SKM-1 treated with dmso at 0.1 percent for 144 hours (cell line): ENCODE measurements at regions not wholly inside any gene's neighbourhood (a gene's known extent, or its start where the extent isn't known, plus 50 kb on each side); places are given as distances from the start of the nearest gene placed in this dataset.
"Not testable (repeated sequence)": the region's sequence is repeated elsewhere in the genome, so short reads cannot be mapped to it uniquely, and the experiment has no call there.

ENCODE experiments used
- DNase-seq: peaks from one replicate; lab custom pipeline; 2025; ENCODE audit not compliant: unreplicated experiment; lab: John Stamatoyannopoulos, UW

DNA sequence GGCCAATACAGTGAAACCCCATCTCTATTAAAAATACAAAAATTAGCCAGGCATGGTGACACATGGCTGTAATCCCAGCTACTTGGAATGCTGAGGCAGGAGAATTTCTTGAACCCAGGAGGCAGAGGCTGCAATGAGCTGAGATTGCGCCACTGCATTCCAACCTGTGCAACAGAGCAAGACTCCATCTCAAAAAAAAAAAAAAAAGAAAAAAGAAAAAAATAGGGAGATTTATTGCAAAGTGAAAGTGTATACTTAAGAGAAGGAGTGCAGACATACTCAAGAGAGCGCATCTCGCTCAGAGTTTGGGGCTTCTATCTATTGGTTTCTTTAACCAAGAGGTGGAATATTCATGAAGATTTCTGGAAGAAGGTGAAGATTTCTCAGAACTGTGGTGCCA, 708.4 kb downstream of the XPNPEP1 start:
- not testable (repeated sequence) for DNase-seq

DNA sequence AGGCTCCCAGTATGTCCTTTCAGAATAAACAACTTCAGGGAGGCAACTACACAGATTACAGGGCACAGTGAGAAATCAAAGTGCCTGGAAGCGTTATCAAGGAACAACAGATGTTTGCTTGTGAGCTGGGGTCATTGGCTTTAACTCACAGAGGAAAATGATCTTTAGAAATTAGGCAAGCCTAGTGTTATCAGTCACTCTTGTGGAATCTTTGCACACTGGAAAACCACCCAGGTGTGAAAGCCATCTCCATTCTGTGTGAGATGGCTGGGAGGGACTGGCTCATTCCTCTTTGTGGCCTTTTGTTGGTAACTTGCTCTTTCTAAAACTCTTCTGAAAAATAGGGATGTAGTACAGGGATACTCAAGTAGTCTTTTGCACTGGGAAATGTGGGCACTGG, 716.0 kb downstream of the XPNPEP1 start:
- DNase-seq, result no peak

DNA sequence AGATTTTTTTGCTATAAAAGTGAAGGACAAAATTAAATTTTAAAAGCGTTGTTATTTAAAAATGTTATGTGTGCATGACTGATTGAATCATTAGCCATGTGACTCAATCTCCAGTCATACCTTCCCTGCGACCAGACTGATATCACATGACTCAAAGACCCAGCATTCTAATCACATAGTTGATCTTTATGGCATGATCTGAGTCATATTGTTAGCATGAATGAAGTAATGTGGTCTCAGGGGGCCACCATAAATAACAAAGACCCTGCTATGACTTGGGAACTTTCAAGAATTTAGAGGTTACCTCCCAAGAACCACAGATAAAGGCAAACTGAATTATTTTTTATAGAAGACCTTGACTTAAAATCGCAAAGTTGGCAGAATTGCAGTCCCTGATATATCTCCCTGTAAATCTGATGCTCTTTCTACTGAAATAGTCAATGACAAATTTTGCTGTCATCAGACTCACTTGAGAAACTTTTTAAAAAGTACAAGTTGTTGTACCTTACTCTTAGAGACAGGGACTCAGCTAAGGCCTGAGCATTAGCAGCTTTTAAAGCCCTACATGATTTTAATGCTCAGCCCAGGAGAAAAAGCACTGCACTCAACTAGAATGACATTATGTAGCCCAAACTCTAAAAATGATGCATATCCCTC, 717.3 kb downstream of the XPNPEP1 start:
- no peak for DNase-seq

DNA sequence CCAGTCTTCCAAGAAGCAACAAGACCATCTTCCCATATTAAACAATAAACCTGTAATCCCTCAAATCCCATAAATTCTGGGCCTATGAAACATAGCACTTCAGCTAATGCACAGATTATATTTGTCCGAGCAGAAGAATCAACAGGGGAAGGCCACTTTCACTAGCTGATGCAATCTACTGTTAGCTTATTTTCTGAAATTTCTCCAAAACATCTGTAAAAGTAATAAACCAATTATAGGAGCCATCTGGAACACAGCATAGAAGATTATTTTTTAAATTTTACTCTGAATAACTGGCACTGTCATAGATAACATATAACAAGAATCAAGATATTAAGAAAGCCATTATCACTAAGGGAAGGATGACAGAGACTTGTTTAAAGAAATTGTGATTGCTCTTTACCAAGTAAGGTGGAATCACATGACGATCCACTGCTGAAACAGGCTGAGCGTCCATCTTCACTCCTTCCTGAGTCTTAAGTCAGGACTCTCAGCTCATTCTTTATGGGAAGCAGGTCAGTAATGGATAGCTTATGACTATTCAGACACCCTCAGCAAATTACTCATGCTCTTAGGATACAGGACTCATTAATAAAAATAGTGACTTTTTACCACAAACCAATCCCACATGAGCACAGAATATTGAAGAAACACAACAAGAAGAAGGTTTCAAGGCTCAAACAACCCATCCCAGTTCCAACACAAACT, 719.5 kb downstream of the XPNPEP1 start:
- DNase-seq, result no peak

DNA sequence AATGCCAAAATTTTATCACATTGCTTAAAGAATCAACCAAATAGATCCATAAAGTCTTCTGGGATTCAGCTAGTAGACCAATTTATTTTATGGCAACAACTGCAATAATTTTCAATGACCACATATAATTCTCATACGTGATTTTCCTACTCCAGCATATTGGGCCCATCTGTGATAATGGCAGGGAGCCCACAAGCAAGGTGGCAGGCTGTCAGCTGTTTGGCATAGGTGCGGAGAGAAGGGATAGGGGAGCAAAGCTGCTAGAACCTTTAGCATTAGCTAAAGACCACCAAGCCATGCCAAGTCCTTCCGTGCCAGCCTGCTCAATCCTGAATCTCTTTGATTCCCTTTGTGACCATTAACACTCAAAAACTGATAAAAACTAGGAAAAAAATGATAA, 721.2 kb downstream of the XPNPEP1 start:
- no peak for DNase-seq

DNA sequence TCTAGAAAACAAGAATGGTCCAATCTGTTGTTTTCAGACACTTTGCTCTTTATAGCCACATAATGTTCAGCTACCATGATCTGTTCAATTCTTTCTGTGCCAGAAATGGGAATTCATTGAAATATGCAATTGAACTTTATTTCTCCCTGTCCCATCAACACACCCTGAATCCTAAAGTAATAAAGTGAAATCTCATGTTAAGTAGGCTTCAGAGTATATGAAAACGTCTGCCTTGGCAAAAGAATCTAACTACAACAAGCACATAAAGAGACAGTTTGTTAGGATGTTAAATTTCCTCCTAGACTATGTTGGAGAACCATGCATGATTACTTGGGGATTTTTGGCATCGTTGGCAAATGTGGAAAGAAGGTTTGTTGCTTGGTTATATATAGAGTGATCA, 722.7 kb downstream of the XPNPEP1 start:
- no peak for DNase-seq

DNA sequence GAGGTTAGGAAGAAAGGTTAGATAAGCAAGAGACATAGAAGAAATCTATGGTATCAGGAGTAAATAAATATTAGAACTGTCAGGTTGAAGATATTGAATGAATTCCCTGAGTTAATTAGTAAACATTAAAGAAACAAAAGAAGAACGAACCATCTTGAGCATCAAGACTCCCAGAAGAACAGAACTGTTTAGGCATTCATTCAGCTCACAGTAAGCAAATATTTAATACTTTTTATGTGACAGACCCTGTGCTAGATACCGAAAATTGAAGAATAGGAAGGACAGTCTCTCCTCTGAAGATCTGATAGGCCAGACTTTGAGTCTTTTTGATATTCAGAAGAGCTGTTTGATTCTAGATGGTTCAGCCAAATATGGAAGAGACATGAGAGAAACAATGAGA, 731.5 kb downstream of the XPNPEP1 start:
- DNase-seq, result no peak

DNA sequence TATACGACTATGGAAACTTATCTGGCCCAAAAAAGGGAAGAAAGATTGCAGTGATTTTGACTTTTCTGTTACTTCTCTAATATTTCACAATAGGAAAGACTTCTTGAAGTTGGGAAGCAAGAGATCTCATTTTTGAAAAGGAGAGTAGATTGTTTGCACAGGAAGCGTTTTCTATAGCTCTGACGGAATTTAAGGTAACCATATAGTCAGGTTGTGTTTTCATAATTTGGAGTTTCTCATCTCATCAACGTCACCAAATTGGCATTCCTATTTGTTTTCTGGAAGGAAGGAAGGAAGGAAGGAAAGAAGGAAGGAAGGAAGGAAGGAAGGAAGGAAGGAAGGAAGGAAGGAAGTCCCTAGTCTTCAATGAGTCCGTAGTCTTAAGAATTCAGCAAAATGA, 732.0 kb downstream of the XPNPEP1 start:
- DNase-seq, result no peak

DNA sequence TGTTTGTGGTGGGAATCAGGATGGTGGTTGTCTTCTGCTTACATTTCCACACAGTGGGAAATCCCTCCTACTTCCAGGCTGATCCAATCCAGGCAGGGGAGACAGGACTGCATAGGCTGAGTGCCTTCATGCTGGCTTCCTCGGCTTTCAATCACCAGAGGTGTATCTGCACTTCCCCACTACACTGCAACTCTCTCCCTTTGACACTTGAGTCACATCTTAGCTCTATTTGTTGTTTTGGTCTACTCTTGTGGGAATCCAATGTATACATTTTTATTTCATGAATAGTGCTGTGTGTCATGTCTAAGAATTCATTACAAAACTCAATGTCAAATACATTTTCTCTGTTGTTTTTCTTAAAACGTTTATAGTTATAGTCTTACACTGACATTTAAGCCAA, 735.6 kb downstream of the XPNPEP1 start:
- no peak for DNase-seq

DNA sequence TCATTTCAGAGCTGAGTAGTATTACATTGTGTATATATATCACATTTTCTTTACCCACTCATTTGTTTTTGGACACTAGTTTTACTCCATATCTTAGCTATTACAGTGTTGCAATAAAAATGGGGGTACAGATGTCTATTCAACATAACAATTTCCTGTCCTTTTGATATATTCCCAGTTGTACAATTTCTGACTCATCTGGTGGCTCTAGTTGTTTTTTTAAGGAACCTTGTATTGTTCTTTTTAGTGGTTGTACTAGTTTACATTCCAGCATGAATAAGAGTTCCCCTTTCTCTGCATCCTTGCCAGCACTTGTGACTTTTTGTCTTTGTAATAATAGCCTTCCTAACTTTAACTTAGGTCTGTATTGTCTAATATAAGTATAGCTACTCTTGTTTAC, 739.9 kb downstream of the XPNPEP1 start:
- no peak for DNase-seq

DNA sequence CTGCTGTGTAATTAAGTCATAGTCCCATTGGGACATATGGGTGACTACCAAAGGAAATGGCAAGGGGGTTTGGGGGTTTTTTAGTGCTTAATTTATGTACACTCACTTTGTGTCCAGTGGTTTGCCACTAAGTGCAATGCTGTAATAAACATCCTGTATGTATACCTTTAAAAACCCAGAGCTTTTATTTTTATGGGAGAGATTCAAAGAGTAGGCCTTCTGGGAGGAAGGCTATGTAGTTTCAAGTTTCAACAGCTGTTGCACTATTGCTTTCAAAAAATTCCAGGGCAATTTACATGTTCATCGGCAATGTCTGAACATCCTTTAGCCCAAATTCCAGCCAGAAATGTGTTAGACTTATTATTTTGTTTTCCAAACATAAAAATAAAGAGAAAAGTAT, 744.7 kb downstream of the XPNPEP1 start:
- DNase-seq, result no peak

DNA sequence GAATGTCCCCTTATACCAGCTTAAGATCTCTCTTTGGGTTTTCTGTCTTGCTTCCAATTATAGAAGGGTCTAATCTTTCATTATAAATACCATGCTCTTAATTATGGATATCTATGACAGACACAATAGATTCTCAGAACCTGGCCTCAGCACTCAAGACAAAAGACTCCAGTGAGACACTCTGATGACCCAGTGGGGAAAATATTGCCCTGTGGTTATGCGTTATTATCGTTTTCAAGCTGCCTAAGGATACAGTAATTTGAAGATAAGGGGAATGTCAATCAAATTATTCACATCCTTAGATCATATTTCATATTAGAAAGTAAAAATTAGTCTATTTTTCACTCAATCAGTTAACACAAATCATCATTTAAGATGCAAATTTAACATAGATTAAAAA, 748.8 kb downstream of the XPNPEP1 start:
- no peak for DNase-seq

DNA sequence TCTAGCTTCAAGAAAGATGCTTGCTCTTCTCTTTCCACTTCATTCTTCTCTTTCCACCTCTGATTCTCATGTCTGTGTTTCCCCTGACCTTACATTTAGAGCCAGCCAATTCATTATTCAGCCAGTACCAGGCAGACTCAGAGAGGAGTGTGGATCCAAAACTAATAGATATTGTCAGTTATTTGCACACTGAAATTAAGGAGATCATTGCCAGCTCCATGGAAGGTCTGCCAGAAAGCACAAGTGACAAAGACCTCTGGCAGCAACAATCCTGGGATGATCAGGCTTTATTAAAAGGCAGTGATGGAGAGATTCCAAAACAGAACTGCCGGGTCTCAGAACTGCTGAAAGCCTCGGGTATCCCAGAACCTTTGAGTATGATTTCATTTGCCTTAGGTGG, 749.4 kb downstream of the XPNPEP1 start:
- no peak for DNase-seq

DNA sequence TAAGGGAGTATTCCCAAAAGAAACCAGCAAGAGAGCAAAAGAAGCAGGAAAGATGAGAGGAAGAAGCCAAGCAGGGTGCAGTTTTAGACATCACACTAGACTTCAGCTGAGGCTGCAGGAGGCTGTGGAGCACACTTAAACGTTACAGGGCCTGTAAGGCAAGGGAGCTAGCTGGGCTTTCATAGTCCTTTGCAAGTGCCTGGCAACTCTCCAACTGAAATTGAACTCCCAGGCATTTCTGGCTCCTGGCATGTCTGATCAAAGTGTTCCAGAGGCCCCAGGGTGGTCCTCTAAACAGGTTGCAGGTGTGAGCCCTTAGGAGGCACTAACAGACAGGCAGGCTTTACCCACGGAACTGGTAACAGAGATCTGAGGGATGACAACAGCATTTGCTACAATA, 750.2 kb downstream of the XPNPEP1 start:
- no peak for DNase-seq

DNA sequence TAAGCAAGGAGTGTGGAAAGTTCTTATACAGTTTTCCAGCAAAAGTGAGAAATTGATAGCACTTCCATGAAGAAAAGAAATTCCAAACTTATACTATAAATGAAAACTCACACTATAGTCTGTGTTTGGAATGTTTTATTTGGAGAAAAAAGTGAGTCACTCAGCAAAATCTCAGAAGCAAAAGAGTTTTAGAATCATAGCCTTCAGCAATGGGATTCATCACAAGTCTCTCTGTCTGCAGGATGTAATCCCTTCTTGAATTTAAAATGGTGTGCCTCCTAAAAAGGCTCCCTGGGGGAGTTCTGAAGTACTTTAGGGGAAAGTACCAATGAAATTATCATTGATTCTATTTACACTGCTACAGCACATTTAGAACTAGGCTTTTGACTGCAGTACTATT, 756.4 kb downstream of the XPNPEP1 start:
- no peak for DNase-seq

DNA sequence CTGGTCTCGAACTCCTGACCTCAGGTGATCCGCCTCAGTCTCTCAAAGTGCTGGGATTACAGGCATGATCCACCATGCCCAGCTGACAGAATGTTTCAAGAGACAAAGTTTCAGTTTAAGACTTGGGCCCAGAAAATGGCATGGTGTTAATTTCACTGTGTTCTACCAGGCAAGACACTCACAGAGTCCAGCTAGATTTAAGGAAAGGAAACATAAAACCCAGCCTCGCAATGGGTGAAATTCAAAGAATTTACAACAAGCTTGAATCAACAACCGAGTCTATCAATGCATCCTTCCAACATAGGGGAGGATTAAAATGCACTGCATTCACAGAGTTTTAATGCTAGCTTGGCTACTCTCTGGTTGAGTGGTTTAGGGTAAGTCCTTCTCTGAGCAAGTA, 764.0 kb downstream of the XPNPEP1 start:
- no peak for DNase-seq

DNA sequence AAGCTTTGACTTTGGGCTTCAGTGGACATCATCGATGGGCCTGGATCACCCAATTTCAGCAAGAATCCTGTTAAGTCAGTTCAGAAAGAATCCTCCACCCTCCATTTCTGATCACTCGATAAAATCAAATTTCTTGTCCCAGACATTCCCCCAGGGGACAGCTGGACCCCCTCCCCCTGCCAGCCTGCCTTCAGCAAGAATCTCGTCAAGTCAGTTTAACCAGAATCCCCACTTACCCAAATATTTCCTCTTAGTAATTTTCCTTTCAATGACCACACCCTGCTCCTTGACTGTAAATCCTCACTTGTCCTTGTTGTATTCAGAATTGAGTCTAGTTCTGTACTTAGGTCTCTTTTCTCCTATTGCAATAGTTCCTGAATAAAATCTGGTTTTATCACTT, 766.9 kb downstream of the XPNPEP1 start:
- no peak for DNase-seq

DNA sequence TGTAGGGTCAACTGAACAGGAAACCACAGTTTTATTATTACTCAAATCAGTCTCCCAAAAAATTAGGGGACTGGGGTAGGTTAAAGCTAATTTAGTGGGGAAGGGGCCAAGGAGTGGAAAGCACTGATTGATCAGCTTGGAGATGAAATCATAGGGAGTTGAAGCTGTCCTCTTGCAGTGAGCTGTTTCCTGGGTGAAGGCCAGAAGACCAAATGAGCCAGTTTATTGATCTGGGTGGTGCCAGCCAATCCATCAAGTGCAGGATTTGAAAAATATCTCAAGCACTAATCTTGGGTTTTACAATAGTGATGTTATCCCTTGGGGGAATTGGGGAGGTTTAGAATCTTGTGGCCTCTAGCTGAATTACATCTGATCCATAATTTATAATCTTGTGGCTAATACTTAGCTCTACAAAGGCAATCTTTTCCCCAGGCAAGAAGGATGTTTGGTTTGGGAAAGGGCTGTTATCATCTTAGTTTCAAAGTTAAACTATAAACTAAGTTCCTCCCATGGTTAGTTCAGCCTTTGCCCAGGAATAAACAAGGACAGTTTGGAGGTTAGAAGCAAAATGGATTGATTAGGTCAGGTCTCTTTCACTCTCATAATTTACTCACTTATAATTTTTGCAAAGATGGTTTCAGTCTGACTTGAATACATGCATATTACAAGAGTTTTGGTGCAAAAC, 773.5 kb downstream of the XPNPEP1 start:
- no peak for DNase-seq

DNA sequence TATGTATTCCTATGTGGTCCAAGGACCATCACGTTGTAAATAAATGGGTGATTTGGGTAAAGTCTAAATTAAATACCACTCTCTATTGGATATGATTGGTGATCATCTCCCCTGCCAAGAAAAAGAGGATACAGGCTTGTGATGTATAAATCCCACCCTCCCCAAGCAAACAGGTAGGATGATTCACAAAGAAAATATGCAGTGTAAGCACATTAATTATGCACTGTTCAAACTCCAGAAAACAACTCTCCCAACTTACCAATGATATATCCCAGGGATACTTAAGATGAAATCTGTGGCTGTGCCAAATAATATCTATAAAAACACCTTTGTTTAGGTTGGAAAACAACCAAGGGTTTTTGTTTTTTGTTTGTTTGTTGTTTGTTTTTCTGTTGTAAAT, 795.9 kb downstream of the XPNPEP1 start:
- no peak for DNase-seq

DNA sequence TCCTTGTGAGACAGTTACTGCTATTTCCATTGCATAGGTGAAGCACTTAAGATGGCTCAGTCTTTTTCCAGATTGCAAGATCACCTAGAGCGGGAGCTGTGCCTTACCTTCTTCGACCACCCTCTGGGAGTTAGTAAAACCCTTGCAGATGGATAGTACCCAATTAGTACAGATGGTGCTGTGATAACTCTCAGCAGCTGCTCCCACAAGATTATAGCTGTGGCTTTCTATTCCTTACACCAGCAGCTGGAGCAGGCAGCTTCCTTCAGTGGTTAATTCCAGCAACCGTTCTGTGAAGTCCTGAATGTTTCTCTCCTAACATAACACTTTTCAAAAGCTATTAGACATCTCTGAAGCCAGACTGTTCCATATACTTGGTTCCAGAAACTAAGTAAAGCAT, 796.8 kb downstream of the XPNPEP1 start:
- DNase-seq, result no peak

DNA sequence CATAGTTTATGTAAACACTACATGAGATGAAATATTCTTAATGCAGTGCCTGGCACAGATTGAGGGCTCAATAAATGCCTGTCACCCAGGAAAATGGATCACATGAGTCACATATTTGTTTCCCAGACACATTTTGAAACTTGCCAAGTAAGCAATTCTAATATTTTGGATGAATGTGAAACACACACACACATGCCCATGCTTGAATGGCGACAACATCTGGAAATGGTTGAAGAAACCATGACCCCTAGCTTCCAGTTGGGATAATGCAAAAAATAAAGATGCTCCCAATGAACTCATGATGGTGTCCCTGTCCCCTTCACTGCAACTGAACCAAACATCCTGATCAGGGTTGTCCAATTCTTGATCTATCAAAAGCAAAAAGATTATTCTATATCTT, 797.3 kb downstream of the XPNPEP1 start:
- DNase-seq, result no peak

DNA sequence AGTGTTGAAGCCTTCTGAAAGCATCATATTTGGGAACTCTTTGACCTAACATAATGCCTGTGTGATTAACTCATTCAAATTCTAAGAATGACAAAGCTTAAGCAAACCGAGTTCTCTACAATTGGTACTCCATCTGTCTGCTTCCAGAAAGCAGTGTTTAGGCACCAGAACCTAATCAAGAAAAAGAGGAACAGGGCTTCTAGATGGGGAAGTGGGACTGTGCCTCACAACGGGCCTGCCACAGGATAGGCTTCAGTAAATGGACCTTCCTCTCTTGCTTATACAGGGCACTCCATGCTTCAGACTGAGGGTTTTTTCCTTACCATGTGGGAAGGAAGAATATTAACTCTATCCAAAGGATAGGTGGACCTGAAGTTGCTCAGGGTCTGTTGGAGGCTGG, 808.1 kb downstream of the XPNPEP1 start:
- DNase-seq, result peak; percentile 35

DNA sequence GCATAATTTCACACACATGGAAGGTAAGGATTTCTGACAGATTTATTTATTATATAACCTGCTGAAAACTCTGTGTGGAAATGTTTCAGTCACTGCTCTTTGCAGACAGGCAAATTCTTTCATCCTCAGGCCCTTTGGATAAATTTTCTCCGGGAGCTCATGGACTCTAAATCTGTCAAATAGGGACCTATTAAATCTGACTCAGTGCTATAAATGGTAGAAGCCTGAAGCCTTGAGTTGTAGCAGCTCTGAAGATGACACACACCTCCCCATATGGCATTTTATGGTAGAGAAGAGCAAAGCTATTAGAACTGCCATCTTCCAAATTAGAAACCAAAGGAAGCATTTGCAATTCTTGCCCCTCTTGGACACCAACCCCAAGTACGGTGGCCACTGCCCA, 808.7 kb downstream of the XPNPEP1 start:
- no peak for DNase-seq
